ENCODE measurements at regions not wholly inside any gene's neighbourhood (a gene's known extent, or its start where the extent isn't known, plus 50 kb on each side); places are given as distances from the start of the nearest gene placed in this dataset.

DNA sequence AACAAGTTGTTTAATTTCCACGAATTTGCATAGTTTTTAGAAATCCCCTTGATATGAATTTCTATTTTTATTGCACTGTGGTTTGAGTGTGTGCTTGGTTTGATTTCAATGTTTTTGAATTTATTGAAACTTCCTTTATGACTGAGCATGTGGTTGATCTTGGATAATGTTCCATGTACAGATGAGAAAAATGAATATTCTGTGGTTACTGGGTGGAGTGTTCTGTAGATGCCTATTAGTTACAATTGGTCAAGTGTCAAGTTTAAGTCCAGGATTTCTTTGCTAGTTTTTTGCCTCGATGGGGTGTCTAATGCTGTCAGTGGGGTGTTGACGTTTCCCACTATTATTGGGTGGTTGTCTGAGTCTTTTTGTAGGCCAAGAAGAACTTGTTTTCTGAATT, 319.5 kb upstream of the ACTBL2 start:
- Histone ChIP-seq H3K4me3 (ENCODE audit: low read depth, low read length) (no peak overlapping the region), H3K9me3 (ENCODE audit: control insufficient read depth in 2 of 2, low read length in 2 of 2) (no peaks in the 10 kb centered on the region), H3K27me3 (ENCODE audit: control insufficient read depth, insufficient read depth, low read length) (peaks cover 3% of the 10 kb centered on the region), H3K4me1 (ENCODE audit: control insufficient read depth, insufficient read depth, low read length, poor library complexity, severe bottlenecking) (no peaks in the 10 kb centered on the region), H3K36me3 (ENCODE audit: control insufficient read depth, insufficient read depth, low read length) (no peaks in the 10 kb centered on the region), H3K27ac (ENCODE audit: insufficient read depth, low read length, poor library complexity, severe bottlenecking) (no peak overlapping the region)
- H3K27ac Mint-ChIP-seq, result no peak overlapping the region
- DNase-seq (no peak), ATAC-seq (ENCODE audit: low read depth in 2 of 2) (no peak)
- peaks cover 0 to 4% (median 0%) of the 10 kb centered on the region in 7 donors for H3K9me3 Mint-ChIP-seq
- no peaks in the 10 kb centered on the region for H3K27me3 Mint-ChIP-seq
- H3K4me3 Mint-ChIP-seq, result no peak overlapping the region
- H3K4me1 Mint-ChIP-seq, result no peaks in the 10 kb centered on the region
- no peaks in the 10 kb centered on the region for H3K36me3 Mint-ChIP-seq

- Mint-ChIP-seq H3K9me3 (no peaks in the 10 kb centered on the region), H3K27me3 (no peaks in the 10 kb centered on the region), H3K4me1 (no peaks in the 10 kb centered on the region), H3K4me3 (no peak overlapping the region), H3K36me3 (no peaks in the 10 kb centered on the region), H3K27ac (no peak overlapping the region)
- Histone ChIP-seq H3K9me3 (ENCODE audit: control insufficient read depth in 2 of 2, low read length in 2 of 2) (no peaks in the 10 kb centered on the region), H3K4me1 (ENCODE audit: control insufficient read depth, insufficient read depth, low read length, poor library complexity, severe bottlenecking) (no peaks in the 10 kb centered on the region), H3K36me3 (ENCODE audit: control insufficient read depth, insufficient read depth, low read length) (no peaks in the 10 kb centered on the region), H3K27ac (ENCODE audit: insufficient read depth, low read length, poor library complexity, severe bottlenecking) (no peak overlapping the region), H3K27me3 (ENCODE audit: control insufficient read depth, insufficient read depth, low read length) (no peaks in the 10 kb centered on the region), H3K4me3 (ENCODE audit: low read depth, low read length) (no peak overlapping the region)
- DNase-seq (no peak), ATAC-seq (ENCODE audit: low read depth in 2 of 2) (no peak)
Observed at GRCh38 chr5:57795203-57795602, 312.6 kb upstream of the ACTBL2 start.

- H3K27me3 Mint-ChIP-seq, result no peaks in the 10 kb centered on the region
- H3K27ac Mint-ChIP-seq, result no peak overlapping the region
- no peak overlapping the region for H3K4me3 Mint-ChIP-seq
- H3K4me1 ChIP-seq (ENCODE audit: control insufficient read depth, insufficient read depth, low read length, poor library complexity, severe bottlenecking), result no peaks in the 10 kb centered on the region
- H3K27me3 ChIP-seq (ENCODE audit: control insufficient read depth, insufficient read depth, low read length), result no peaks in the 10 kb centered on the region
- H3K9me3 Mint-ChIP-seq, result no peaks in the 10 kb centered on the region
- no peak overlapping the region for H3K4me3 ChIP-seq (ENCODE audit: low read depth, low read length)
- no peak for DNase-seq
- no peaks in the 10 kb centered on the region for H3K9me3 ChIP-seq (ENCODE audit: control insufficient read depth in 2 of 2, low read length in 2 of 2)
- H3K4me1 Mint-ChIP-seq, result no peaks in the 10 kb centered on the region
- no peaks in the 10 kb centered on the region for H3K36me3 ChIP-seq (ENCODE audit: control insufficient read depth, insufficient read depth, low read length)
- H3K36me3 Mint-ChIP-seq, result no peaks in the 10 kb centered on the region
- H3K27ac ChIP-seq (ENCODE audit: insufficient read depth, low read length, poor library complexity, severe bottlenecking), result no peak overlapping the region
- ATAC-seq (ENCODE audit: low read depth in 2 of 2), result no peak
Observed at GRCh38 chr5:57791875-57792274, 309.3 kb upstream of the ACTBL2 start.

DNA sequence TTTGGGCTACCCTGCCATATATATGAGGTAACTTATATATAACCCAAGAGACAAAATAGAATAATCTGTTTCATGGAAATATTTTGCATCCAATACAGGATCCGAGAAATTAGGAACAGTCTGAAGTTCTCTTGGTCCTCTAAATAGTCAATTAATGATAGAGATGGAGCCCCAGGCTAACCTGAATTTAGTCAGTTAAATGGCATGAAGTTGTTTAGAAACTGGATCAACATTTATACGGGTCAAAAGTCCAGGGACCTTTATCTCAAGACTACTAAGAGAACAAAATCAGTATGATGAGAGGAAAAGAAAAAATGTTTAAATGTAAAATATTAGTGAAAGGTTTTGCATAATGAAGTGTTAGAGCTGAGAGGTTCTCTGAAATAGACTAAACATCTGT, 303.3 kb upstream of the ACTBL2 start:
- DNase-seq (no peak), ATAC-seq (ENCODE audit: low read depth in 2 of 2) (no peak)
- H3K27me3 Mint-ChIP-seq, result peaks cover 4% of the 10 kb centered on the region
- Histone ChIP-seq H3K4me1 (ENCODE audit: control insufficient read depth, insufficient read depth, low read length, poor library complexity, severe bottlenecking) (no peaks in the 10 kb centered on the region), H3K36me3 (ENCODE audit: control insufficient read depth, insufficient read depth, low read length) (no peaks in the 10 kb centered on the region), H3K9me3 (ENCODE audit: control insufficient read depth in 2 of 2, low read length in 2 of 2) (no peaks in the 10 kb centered on the region), H3K27me3 (ENCODE audit: control insufficient read depth, insufficient read depth, low read length) (no peaks in the 10 kb centered on the region), H3K27ac (ENCODE audit: insufficient read depth, low read length, poor library complexity, severe bottlenecking) (no peak overlapping the region), H3K4me3 (ENCODE audit: low read depth, low read length) (no peak overlapping the region)
- H3K27ac Mint-ChIP-seq, result no peak overlapping the region
- H3K4me3 Mint-ChIP-seq, result no peak overlapping the region
- H3K9me3 Mint-ChIP-seq, result no peaks in the 10 kb centered on the region
- no peaks in the 10 kb centered on the region for H3K4me1 Mint-ChIP-seq
- H3K36me3 Mint-ChIP-seq, result no peaks in the 10 kb centered on the region

GRCh38 chr5:57784121-57784520, 301.5 kb upstream of the ACTBL2 start:
- ATAC-seq (ENCODE audit: low read depth in 2 of 2), result no peak

DNA sequence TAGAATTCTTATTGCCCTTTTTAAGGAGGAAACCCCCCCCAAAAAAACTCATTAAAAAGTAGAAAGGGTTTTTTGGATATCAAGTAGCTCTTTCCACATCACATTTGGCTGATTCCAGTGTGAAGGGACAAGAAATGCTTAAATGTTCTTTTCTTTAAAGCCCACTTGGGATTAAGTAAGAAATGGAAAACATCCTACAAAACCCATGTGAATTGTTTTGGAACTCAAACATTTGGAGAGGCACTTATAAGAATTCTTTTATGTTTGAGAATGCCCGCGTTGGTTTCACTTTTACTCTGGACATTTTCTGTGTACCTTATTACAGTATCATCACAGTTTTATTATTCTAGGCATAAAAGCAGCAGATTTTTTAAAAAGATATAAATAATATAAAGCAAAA, 301.1 kb upstream of the ACTBL2 start:
- Mint-ChIP-seq H3K9me3 (peaks cover 0 to 2% (median 0%) of the 10 kb centered on the region in 7 donors), H3K4me3 (no peak overlapping the region), H3K27ac (no peak overlapping the region), H3K27me3 (peaks cover 4% of the 10 kb centered on the region), H3K4me1 (no peaks in the 10 kb centered on the region), H3K36me3 (no peaks in the 10 kb centered on the region)
- no peaks in the 10 kb centered on the region for H3K27me3 ChIP-seq (ENCODE audit: control insufficient read depth, insufficient read depth, low read length)
- no peak overlapping the region for H3K27ac ChIP-seq (ENCODE audit: insufficient read depth, low read length, poor library complexity, severe bottlenecking)
- no peak overlapping the region for H3K4me3 ChIP-seq (ENCODE audit: low read depth, low read length)
- DNase-seq (no peak), ATAC-seq (ENCODE audit: low read depth in 2 of 2) (no peak)
- H3K4me1 ChIP-seq (ENCODE audit: control insufficient read depth, insufficient read depth, low read length, poor library complexity, severe bottlenecking), result no peaks in the 10 kb centered on the region
- H3K9me3 ChIP-seq (ENCODE audit: control insufficient read depth in 2 of 2, low read length in 2 of 2), result no peaks in the 10 kb centered on the region
- no peaks in the 10 kb centered on the region for H3K36me3 ChIP-seq (ENCODE audit: control insufficient read depth, insufficient read depth, low read length)

More at GRCh38 chr5:57784121-57784520, 301.5 kb upstream of the ACTBL2 start:
- no peak overlapping the region for H3K27ac ChIP-seq (ENCODE audit: insufficient read depth, low read length, poor library complexity, severe bottlenecking)
- Mint-ChIP-seq H3K27ac (no peak overlapping the region), H3K4me1 (no peaks in the 10 kb centered on the region), H3K36me3 (no peaks in the 10 kb centered on the region), H3K4me3 (no peak overlapping the region), H3K27me3 (peaks cover 4% of the 10 kb centered on the region), H3K9me3 (peaks cover 0 to 2% (median 0%) of the 10 kb centered on the region in 7 donors)
- no peak for DNase-seq
- H3K36me3 ChIP-seq (ENCODE audit: control insufficient read depth, insufficient read depth, low read length), result no peaks in the 10 kb centered on the region
- no peaks in the 10 kb centered on the region for H3K4me1 ChIP-seq (ENCODE audit: control insufficient read depth, insufficient read depth, low read length, poor library complexity, severe bottlenecking)
- no peaks in the 10 kb centered on the region for H3K27me3 ChIP-seq (ENCODE audit: control insufficient read depth, insufficient read depth, low read length)
- H3K9me3 ChIP-seq (ENCODE audit: control insufficient read depth in 2 of 2, low read length in 2 of 2), result no peaks in the 10 kb centered on the region
- H3K4me3 ChIP-seq (ENCODE audit: low read depth, low read length), result no peak overlapping the region

DNA sequence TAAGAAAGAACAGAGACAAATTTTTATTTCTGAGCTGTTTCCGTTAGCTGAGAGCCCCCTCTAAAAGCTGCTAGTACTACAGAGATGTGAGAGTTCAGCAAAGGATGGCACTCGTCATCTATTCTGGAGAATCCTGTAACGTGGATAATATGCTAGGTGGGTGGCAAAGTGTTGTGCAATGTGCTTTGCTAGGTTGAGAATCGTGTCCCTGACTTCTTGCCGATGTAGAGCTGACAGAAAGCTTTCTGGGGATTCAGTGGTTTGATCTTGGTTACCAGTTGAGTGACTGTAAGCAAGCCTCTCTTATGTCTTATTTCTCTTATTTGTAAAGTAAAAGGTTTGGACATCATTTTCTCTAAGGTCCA, 298.3 kb upstream of the ACTBL2 start:
- H3K9me3 Mint-ChIP-seq, result peaks cover 0 to 2% (median 0%) of the 10 kb centered on the region in 7 donors
- H3K27ac ChIP-seq (ENCODE audit: insufficient read depth, low read length, poor library complexity, severe bottlenecking), result no peak overlapping the region
- H3K36me3 Mint-ChIP-seq, result no peaks in the 10 kb centered on the region
- no peaks in the 10 kb centered on the region for H3K27me3 ChIP-seq (ENCODE audit: control insufficient read depth, insufficient read depth, low read length)
- H3K4me3 Mint-ChIP-seq, result no peak overlapping the region
- H3K27me3 Mint-ChIP-seq, result peaks cover 4% of the 10 kb centered on the region
- no peaks in the 10 kb centered on the region for H3K4me1 Mint-ChIP-seq
- no peak for ATAC-seq (ENCODE audit: low read depth in 2 of 2)
- H3K27ac Mint-ChIP-seq, result no peak overlapping the region
- no peaks in the 10 kb centered on the region for H3K4me1 ChIP-seq (ENCODE audit: control insufficient read depth, insufficient read depth, low read length, poor library complexity, severe bottlenecking)
- no peaks in the 10 kb centered on the region for H3K36me3 ChIP-seq (ENCODE audit: control insufficient read depth, insufficient read depth, low read length)
- no peak overlapping the region for H3K4me3 ChIP-seq (ENCODE audit: low read depth, low read length)
- DNase-seq, result no peak
- no peaks in the 10 kb centered on the region for H3K9me3 ChIP-seq (ENCODE audit: control insufficient read depth in 2 of 2, low read length in 2 of 2)

- Mint-ChIP-seq H3K4me3 (no peak overlapping the region), H3K27me3 (peaks cover 4% of the 10 kb centered on the region), H3K27ac (no peak overlapping the region), H3K36me3 (no peaks in the 10 kb centered on the region), H3K9me3 (peaks cover 0 to 2% (median 0%) of the 10 kb centered on the region in 7 donors), H3K4me1 (no peaks in the 10 kb centered on the region)
- Histone ChIP-seq H3K27ac (ENCODE audit: insufficient read depth, low read length, poor library complexity, severe bottlenecking) (no peak overlapping the region), H3K4me3 (ENCODE audit: low read depth, low read length) (no peak overlapping the region), H3K36me3 (ENCODE audit: control insufficient read depth, insufficient read depth, low read length) (no peaks in the 10 kb centered on the region), H3K4me1 (ENCODE audit: control insufficient read depth, insufficient read depth, low read length, poor library complexity, severe bottlenecking) (no peaks in the 10 kb centered on the region), H3K9me3 (ENCODE audit: control insufficient read depth in 2 of 2, low read length in 2 of 2) (no peaks in the 10 kb centered on the region), H3K27me3 (ENCODE audit: control insufficient read depth, insufficient read depth, low read length) (no peaks in the 10 kb centered on the region)
- DNase-seq (no peak), ATAC-seq (ENCODE audit: low read depth in 2 of 2) (no peak)
Observed at GRCh38 chr5:57780306-57780960, 297.8 kb upstream of the ACTBL2 start.

Measured in CD4-positive, CD25-positive, alpha-beta regulatory T cell (primary cell).